HG02840 (cell line): ENCODE measurements at regions not wholly inside any gene's neighbourhood (a gene's known extent, or its start where the extent isn't known, plus 50 kb on each side); places are given as distances from the start of the nearest gene placed in this dataset.

Source experiments
- ATAC-seq: cut with Tn5 transposase; IDR thresholded peaks from one replicate; pipeline ENCODE4 v1.9.1; 2021; ENCODE audit warnings: mild to moderate bottlenecking, moderate library complexity, moderate number of reproducible peaks; ENCODE audit not compliant: unreplicated experiment, low FRiP score

DNA sequence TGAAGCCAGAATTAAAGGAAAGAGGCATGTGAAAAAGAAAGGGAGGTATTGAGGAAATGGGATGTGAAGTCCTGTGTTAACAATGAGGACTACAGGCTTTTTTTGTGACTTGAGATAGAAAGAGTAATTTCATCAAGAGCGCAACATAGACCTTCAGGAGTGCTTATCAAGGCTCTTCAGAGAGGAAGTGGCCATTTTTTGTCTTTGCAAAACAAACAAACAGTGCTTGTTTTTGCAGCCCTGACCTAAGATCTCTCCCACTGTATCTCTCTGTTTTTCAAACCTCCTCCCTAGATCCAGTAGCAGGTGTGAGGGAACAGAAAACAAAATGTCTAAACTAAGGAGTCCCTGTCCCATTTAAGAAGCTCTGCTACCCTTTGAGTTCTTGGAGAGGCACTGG is 710.3 kb upstream of the MARCKS start:
- no peak for ATAC-seq

DNA sequence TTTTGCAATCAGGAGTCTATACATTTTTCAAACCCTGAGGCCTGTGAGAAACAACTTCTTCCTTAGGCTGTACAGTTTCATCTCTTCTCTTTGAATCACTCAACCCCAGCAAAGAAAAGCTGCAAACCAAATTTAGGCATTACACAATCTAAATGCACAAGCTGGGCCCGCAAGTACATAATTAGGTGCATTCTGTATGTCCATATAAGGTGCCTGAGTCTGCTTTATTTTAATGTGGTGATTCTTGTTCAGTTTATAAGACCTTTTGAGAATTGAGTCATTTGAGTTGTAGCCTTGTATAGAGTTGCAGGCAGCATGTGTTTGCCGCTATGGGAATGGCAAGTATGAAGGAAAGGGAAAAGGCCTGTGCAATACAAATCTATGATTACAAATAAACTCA is 709.6 kb upstream of the MARCKS start:
- ATAC-seq: no peak

- no peak for ATAC-seq
Observed at GRCh38 chr6:113148566-113148965, 708.6 kb upstream of the MARCKS start.

- ATAC-seq: no peak
Observed at GRCh38 chr6:113149511-113149910, 707.6 kb upstream of the MARCKS start.

GRCh38 chr6:113160306-113161017 is 696.7 kb upstream of the MARCKS start:
- ATAC-seq: no peak

- ATAC-seq: no peak
Observed at GRCh38 chr6:113161018-113161315, 696.2 kb upstream of the MARCKS start.

DNA sequence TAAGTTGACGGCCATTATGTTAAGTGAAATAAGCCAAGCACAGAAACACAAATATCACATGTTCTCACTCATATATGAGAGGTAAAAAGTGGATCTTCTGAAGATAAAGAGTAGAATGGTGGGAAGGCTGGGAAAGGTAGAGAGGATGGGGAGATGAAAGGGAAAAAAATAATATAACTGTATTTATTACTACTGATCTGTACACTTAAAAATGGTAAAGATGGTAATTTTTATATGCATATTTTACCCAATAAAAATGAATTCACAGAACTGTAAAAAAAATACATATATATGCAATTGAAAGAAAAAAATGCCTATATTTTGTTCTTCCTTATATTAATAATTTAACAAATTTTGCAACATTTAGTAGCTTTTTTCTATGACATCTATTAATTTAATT is 694.4 kb upstream of the MARCKS start:
- no peak for ATAC-seq

DNA sequence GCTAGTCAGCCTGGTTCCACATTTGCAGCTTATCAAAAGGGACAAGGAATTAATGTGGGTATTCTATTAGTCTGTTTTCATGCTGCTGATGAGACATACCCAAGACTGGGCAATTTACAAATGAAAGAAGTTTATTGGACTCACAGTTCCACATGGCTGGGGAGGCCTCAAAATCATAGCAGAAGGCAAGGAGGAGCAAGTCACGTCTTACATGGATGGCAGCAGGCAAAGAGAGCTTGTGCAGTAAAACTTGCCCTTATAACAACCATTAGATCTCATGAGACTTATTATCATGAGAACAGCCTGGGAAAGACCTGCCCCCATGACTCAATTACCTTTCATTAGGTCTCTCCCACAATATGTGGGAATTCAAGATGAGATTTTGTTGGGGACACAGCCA is 689.1 kb upstream of the MARCKS start:
- no peak for ATAC-seq

- ATAC-seq: no peak
Observed at GRCh38 chr6:113169484-113169883, 687.7 kb upstream of the MARCKS start.

DNA sequence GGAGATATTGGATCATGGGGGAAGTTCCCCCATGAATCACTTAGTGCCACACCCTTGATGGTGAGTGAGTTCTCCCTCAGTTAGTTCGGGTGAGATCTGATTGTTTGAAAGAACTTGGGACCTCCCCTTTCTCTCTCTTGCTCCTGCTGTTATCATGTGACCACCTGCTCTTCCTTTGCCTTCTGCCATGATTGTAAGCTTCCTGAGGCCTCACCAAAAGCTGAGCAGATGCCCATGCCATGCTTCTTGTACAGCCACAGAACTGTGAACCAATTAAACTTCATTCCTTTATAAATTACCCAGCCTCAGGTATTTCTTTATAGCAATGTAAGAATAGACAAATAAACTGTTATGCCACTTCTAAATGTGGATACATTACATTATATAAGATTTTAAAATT is 686.7 kb upstream of the MARCKS start:
- no peak for ATAC-seq

DNA sequence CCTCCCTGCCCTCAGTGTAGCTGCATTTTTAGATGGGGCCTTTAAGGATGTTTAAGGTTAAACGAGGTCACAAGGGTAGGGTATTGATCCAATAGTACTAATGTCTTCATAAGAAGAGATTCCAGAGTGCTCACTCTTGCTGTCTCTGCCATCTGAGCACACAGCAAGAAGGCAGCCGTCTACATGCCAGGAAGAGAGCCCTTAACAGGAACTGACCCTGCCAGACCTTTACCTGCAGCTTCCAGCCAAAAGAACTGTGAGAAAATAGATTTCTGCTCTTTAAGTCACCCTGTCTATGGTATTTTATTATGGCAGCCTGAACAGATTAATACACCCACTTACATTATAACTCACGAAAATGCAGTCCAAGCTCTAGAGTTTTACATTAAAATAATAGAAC is 685.3 kb upstream of the MARCKS start:
- ATAC-seq: no peak

- no peak for ATAC-seq
Observed at GRCh38 chr6:113172531-113172966, 684.6 kb upstream of the MARCKS start.

DNA sequence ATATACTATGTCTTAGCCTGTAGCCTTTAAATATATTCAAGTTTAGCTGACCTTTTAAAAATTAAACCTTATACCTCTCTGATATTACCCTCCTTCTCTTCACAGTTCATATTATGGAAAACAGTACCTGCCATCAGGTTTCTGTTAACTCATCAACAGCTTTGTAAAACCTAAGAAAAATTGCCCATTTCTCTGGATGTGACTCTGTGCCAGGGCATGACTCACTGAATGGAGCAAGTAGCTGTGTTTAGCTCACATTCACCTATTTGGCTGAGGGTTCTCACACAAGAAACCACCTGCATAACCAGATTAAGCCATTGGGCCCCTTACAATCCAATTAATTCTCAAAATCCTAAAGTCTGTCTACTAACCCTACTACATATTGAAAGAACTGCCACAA is 678.8 kb upstream of the MARCKS start:
- no peak for ATAC-seq

- ATAC-seq: no peak
Observed at GRCh38 chr6:113181164-113181563, 676.0 kb upstream of the MARCKS start.

DNA sequence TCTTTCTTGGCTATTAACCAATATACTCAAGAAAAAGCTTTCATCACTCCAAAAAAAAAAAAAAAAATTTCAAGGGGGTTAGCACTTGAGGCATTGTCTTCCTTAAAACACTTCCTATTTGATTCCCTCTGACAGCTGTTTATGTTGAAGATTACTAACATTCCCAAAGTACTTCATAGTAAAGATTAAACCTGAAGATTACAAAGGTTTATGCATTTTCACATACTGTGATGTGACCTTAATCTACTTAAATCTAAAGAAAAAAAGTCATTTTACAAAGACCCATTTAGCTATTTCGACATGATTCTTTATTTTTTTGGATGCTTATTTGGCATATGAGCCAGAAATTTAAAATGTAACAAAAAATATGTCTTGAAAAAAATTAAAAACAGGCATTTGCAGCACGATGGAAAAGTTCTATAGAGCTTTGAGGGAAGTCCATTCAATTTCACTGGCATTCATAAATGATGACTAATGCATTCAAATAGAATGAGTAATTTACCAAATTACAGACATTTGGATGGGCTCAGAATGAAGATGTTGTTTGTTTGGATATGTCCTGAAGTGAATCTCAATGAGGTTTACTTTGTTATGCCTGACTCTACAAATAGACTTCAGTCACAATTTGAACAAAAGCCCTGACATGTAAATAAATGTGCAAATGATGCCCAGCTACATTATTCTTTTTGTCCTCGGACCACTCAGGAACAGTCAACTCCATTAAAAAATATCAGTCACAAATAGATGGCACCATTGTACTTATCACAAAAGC is 674.6 kb upstream of the MARCKS start:
- ATAC-seq: no peak

DNA sequence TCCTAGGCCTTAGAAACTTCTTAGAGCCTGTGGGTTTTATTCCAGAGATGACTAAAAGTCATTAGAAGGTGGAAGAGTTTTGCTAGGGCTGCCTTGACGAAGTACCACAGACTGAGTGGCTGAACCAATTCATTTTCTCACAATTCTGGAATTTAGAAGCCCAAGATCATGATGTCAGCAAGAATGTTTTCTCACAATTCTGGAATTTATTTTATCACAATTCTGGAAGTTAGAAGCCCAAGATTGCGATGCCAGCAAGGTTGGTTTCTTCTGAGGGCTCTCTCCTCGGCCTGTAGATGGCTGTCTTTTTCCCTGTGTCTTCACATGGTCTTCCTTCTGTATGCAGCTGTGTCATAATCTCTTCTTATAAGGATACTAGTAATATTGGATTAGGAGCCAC is 672.9 kb upstream of the MARCKS start:
- no peak for ATAC-seq

DNA sequence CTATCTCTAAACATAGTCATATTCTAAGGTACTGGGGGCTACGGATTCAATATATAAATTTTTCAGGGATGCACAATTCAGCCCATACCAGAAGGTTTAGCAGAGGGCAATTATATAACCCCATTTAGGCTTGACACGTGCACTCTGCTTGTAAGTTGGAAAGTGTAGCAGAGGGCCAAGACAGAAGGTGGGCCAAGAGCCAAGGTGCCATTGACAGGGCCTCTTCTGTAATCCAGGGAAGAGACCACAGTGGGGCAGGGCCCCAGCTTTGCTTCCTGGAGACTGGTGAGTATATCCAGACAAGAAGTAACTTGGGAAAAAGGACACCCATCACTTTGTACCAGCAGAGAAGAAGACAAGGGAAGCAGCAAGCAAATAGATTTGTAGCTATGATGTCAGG is 672.4 kb upstream of the MARCKS start:
- ATAC-seq: no peak

DNA sequence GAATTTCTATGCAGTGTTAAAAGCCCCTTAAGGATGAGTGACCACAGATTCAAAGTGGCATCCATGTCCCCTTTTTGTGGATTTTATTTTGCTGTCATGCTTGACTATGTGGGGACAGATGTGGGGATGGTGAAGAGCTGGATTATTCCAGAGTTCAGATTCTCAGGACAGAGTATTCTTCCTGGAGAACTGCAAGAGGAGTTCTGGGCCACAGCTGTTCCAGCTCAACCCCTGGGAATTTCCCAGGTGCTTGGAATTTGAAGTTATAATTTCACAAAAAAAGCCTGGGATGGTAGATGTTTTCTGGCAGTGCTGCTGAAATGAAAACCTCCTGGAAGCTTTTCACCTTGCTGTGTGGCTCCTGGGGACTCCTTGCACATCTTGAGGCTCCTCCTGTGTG is 671.8 kb upstream of the MARCKS start:
- no peak for ATAC-seq

DNA sequence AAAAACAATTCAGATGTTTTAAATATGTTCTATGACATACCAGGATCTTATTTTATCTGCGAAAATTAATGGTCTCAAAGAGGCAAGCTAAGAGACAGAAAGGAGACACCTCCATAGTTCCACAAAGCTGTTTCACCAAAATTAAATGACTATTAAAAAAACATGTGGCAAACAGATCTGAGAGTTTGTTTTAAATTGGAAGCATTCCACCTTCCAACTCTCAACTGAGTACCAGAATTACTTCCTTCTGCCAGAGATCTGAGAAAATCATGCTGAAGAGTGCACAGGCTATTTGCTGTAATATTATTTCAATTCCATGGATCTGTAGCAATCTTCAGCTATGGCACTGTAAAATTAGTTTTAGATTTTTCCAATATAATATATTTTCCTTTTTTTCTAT is 669.5 kb upstream of the MARCKS start:
- no peak for ATAC-seq

GRCh38 chr6:113188962-113189361 is 668.2 kb upstream of the MARCKS start:
- no peak for ATAC-seq

- ATAC-seq: no peak
Observed at GRCh38 chr6:113190170-113190569, 667.0 kb upstream of the MARCKS start.

- ATAC-seq: no peak
Observed at GRCh38 chr6:113194090-113194489, 663.1 kb upstream of the MARCKS start.
